HG03575 (cell line): ENCODE measurements at regions not wholly inside any gene's neighbourhood (a gene's known extent, or its start where the extent isn't known, plus 50 kb on each side); places are given as distances from the start of the nearest gene placed in this dataset.

ENCODE experiments used
- ATAC-seq: cut with Tn5 transposase; IDR thresholded peaks from one replicate; pipeline ENCODE4 v1.9.1; 2021; ENCODE audit not compliant: unreplicated experiment, insufficient number of reproducible peaks, low FRiP score; ENCODE audit errors: extremely low read depth

GRCh38 chr6:2296781-2297180 lies 51.4 kb upstream of the GMDS start:
- no peak for ATAC-seq
